GM12878 (cell line): ENCODE measurements at regions not wholly inside any gene's neighbourhood (a gene's known extent, or its start where the extent isn't known, plus 50 kb on each side); places are given as distances from the start of the nearest gene placed in this dataset.
A peak's percentile ranks its signal among the peaks of the same experiment; 100 is the strongest.

Experiments
- ATAC-seq: fragments of 200-7000 bp; cut with Tn5 transposase; 3 replicates; pipeline ENCODE4 v1.9.1; 2020; ENCODE audit warnings: mild to moderate bottlenecking, moderate library complexity
- BruUV-seq: library from RNA; stranded (reverse); fragments of 400-500 nt; replicated peaks from 2 replicates; lab custom pipeline; 2021; lab: Mats Ljungman, UMichigan
- CTCF ChIA-PET: fragments of 300-600 bp; sonication (Branson Sonifier 250); formaldehyde crosslinking; extraction: SDS; loops from one replicate; lab custom pipeline; 2021; ENCODE audit warnings: inconsistent platforms; lab: Yijun Ruan, JAX
- POLR2A ChIA-PET: fragments of 350-600 bp; formaldehyde crosslinking; extraction: SDS; loops from one replicate; lab custom pipeline; 2021; ENCODE audit warnings: inconsistent platforms; lab: Charles Lee
- RAD21 ChIA-PET: fragments of 300-600 bp; sonication (Branson Sonifier 250); formaldehyde crosslinking; loops from one replicate; lab custom pipeline; 2023; ENCODE audit warnings: antibody characterized with exemption; ENCODE audit not compliant: unreplicated experiment; lab: Charles Lee
- SMC1A ChIA-PET: fragments of 300-600 bp; sonication (Branson Sonifier 250); formaldehyde crosslinking; loops from one replicate; lab custom pipeline; 2023; ENCODE audit not compliant: unreplicated experiment, uncharacterized antibody; lab: Charles Lee
- DNase-seq: peaks from one replicate; pipeline ENCODE4 v3.0.0-alpha.2; 2011; ENCODE audit warnings: low read depth, low spot score
- FAIRE-seq: peaks from 3 replicates; lab custom pipeline; 2011; peaks lifted over from hg19 to GRCh38; lab: Jason Lieb, UNC
- H2AFZ ChIP-seq: 2 replicates; pipeline ENCODE4 v1.6.0; 2011; ENCODE audit warnings: low read depth, low read length, control low read depth; ENCODE audit not compliant: control insufficient read depth
- H3K27ac ChIP-seq: 2 replicates; pipeline ENCODE4 v1.5.1; 2011; ENCODE audit warnings: control low read depth; ENCODE audit not compliant: control insufficient read depth, insufficient read depth
- H3K27me3 ChIP-seq, 2 experiments: replicated peaks in 1 of 2; 2 replicates each; pipeline versions ENCODE4 v1.6.0 to v1.6.1; 2011; ENCODE audit warnings: low read length in 1 of 2; ENCODE audit not compliant: control insufficient read depth in 2 of 2, insufficient read depth in 2 of 2
- H3K36me3 ChIP-seq, 2 experiments: 2 replicates each; pipeline ENCODE4 v1.5.1; 2011; ENCODE audit warnings: low read length in 1 of 2; ENCODE audit not compliant: control insufficient read depth in 2 of 2, insufficient read depth in 2 of 2
- H3K4me1 ChIP-seq: 2 replicates; pipeline ENCODE4 v1.6.1; 2011; ENCODE audit warnings: mild to moderate bottlenecking, low read length, moderate library complexity, mixed read lengths; ENCODE audit not compliant: control insufficient read depth, insufficient read depth
- H3K4me2 ChIP-seq: 2 replicates; pipeline ENCODE4 v1.6.0; 2011; ENCODE audit warnings: control low read depth; ENCODE audit not compliant: control insufficient read depth, insufficient read depth
- H3K4me3 ChIP-seq: fragments of 200-600 bp; sonication (generic); 2 replicates; pipeline ENCODE4 v1.5.1; 2016
- H3K79me2 ChIP-seq: 2 replicates; pipeline ENCODE4 v1.6.0; 2011; ENCODE audit warnings: low read length; ENCODE audit not compliant: control insufficient read depth, insufficient read depth
- H3K9ac ChIP-seq: 2 replicates; pipeline ENCODE4 v1.8.0; 2011; ENCODE audit warnings: low read length, control low read depth, mixed read lengths; ENCODE audit not compliant: control insufficient read depth, insufficient read depth
- H3K9me3 ChIP-seq: replicated peaks from 3 replicates; pipeline ENCODE4 v1.5.1; 2011; ENCODE audit warnings: mild to moderate bottlenecking, low read length; ENCODE audit not compliant: control insufficient read depth, insufficient read depth
- H4K20me1 ChIP-seq: 2 replicates; pipeline ENCODE4 v1.6.0; 2011; ENCODE audit not compliant: control insufficient read depth, insufficient read depth
- CTCF ChIP-seq, 3 experiments: IDR thresholded peaks in 2 of 3; conservative IDR thresholded peaks in 1 of 3; 2 replicates each; pipeline ENCODE4 v1.5.1; 2011; ENCODE audit warnings: low read depth in 3 of 3, low read length in 3 of 3, mild to moderate bottlenecking in 3 of 3, control low read depth in 2 of 3, moderate library complexity in 2 of 3, inconsistent platforms in 1 of 3, mixed read lengths in 1 of 3; ENCODE audit not compliant: control insufficient read depth in 2 of 3, insufficient read depth in 1 of 3; ENCODE audit errors: extremely low read depth in 1 of 3
- HSF1 ChIP-seq: fragments of 150-350 bp; IDR thresholded peaks from 2 replicates; pipeline ENCODE4 v1.6.1; 2014; ENCODE audit warnings: mild to moderate bottlenecking, low read depth, low read length
- IRF4 ChIP-seq: IDR thresholded peaks from 2 replicates; pipeline ENCODE4 v1.6.1; 2011; ENCODE audit warnings: low read depth, low read length
- NFIC ChIP-seq: IDR thresholded peaks from 2 replicates; pipeline ENCODE4 v1.6.1; 2012; ENCODE audit warnings: low read depth, mild to moderate bottlenecking, inconsistent platforms, low read length, moderate library complexity
- NR2C1 ChIP-seq: fragments of 450-650 bp; IDR thresholded peaks from 2 replicates; pipeline ENCODE4 v1.6.1; 2017; ENCODE audit warnings: antibody characterized with exemption, mild to moderate bottlenecking, moderate library complexity
- RUNX3 ChIP-seq: IDR thresholded peaks from 2 replicates; pipeline ENCODE4 v1.6.1; 2012; ENCODE audit warnings: low read length, inconsistent platforms
- SMC3 ChIP-seq: IDR thresholded peaks from 2 replicates; pipeline ENCODE4 v1.6.1; 2011; ENCODE audit warnings: low read length, improper control_type of control experiment, borderline replicate concordance
- YBX1 ChIP-seq: fragments of 450-650 bp; IDR thresholded peaks from 2 replicates; pipeline ENCODE4 v1.6.1; 2016; ENCODE audit warnings: antibody characterized with exemption
- YY1 ChIP-seq: IDR thresholded peaks from 2 replicates; pipeline ENCODE4 v1.6.1; 2011; ENCODE audit warnings: low read depth, mild to moderate bottlenecking, low read length
- ZBTB4 ChIP-seq: fragments of 450-650 bp; formaldehyde crosslinking; IDR thresholded peaks from 2 replicates; pipeline ENCODE4 v1.4.0; 2022; ENCODE audit warnings: mild to moderate bottlenecking, moderate library complexity
- ZNF592 ChIP-seq: fragments of 450-650 bp; IDR thresholded peaks from 2 replicates; pipeline ENCODE4 v1.6.1; 2017; ENCODE audit warnings: mild to moderate bottlenecking, moderate library complexity
- WGBS: methylation state at CpG from one replicate; pipeline ENCODE4 v1.1.6; 2016; ENCODE audit warnings: low lambda C conversion rate; ENCODE audit not compliant: insufficient replicate concordance, insufficient coverage; ENCODE audit errors: missing lambda C conversion rate; 5-methylcytosine and 5-hydroxymethylcytosine counted together
- in situ Hi-C: fragments of 300-500 bp; cut with MboI; formaldehyde crosslinking; loops from 9 replicates; pipeline ENCODE4 v1.14.3; 2018; ENCODE audit warnings: mixed read lengths
- intact Hi-C: fragments of 100-400 bp; cut with micrococcal nuclease; formaldehyde crosslinking; loops from one replicate; pipeline ENCODE4 v1.14.2; 2022; ENCODE audit not compliant: unreplicated experiment

GRCh38 chr2:62410015-62410453 lies 96.0 kb downstream of the TMEM17 start:
- H3K4me1 ChIP-seq = peaks cover 59% of the 10 kb centered on the region
- intact Hi-C loops = loop anchor here (1.0 to 2.0 kb wide), 2 partner anchors 209 to 492 kb away; no protein-coding TSS in a partner anchor
- no peak overlapping the region for H3K4me2 ChIP-seq
- no peak for DNase-seq
- ChIA-PET RAD21 (interaction anchor here (0.7 to 9.2 kb wide), 22 partner anchors 49 to 432 kb away, joined by 3 to 141 read pairs (median 4); no protein-coding TSS in a partner anchor), CTCF (interaction anchor here (0.7 to 10.1 kb wide), 20 partner anchors 12 to 917 kb away, joined by 3 to 195 read pairs (median 6); no protein-coding TSS in a partner anchor), SMC1A (interaction anchor here (0.6 to 9.6 kb wide), 27 partner anchors 9 to 497 kb away, joined by 3 to 189 read pairs (median 6); no protein-coding TSS in a partner anchor), POLR2A (interaction anchor here (1.3 to 1.9 kb wide), 3 partner anchors 101 to 416 kb away, joined by 4 to 11 read pairs (median 4); no protein-coding TSS in a partner anchor)
- peak overlapping the region; percentile 42 for H3K27ac ChIP-seq
- in situ Hi-C loops = loop anchor here (5.0 to 10.0 kb wide), 3 partner anchors 205 to 493 kb away; no protein-coding TSS in a partner anchor
- peaks cover 12% of the 10 kb centered on the region for H3K79me2 ChIP-seq
- BruUV-seq = no TSS peak
- no peaks in the 10 kb centered on the region for H3K9me3 ChIP-seq
- peak overlapping the region; percentile 5; the same call in 1 of the 2 replicates for H2AFZ ChIP-seq
- ATAC-seq = peak; percentile 28
- no peaks in the 10 kb centered on the region for H3K36me3 ChIP-seq
- no peaks in the 10 kb centered on the region for H4K20me1 ChIP-seq
- no peak overlapping the region for H3K4me3 ChIP-seq
- peak overlapping the region; percentile 4; the same call in 1 of the 2 replicates for H3K9ac ChIP-seq
- FAIRE-seq = no peak
- WGBS = 89% methylated on average over 9 of the region's 9 CpGs
- H3K27me3 ChIP-seq = no peaks in the 10 kb centered on the region
- TF ChIP-seq ZBTB4 (CRISPR knock-in tag) = no peak
- TF ChIP-seq NFIC = no peak
- peak; percentile 77 for TF ChIP-seq SMC3
- no peak for TF ChIP-seq IRF4
- peak; percentile 46; the same call in 1 of the 2 replicates for TF ChIP-seq RUNX3
- TF ChIP-seq HSF1 = no peak
- TF ChIP-seq NR2C1 = no peak
- TF ChIP-seq ZNF592 = no peak
- TF ChIP-seq CTCF (IDR thresholded peaks at IDR 0.05 in 2 of 3, conservative IDR thresholded peaks at IDR 0.05 in 1 of 3; ENCODE audit: control insufficient read depth in 2 of 3, extremely low read depth in 1 of 3, insufficient read depth in 1 of 3, low read depth in 3 of 3, low read length in 3 of 3) = peak; percentile 46 to 70 (median 64); a peak in 5 of 6 replicates
- no peak for TF ChIP-seq YBX1
- TF ChIP-seq YY1 = 0 out of 2 replicates have a peak, but pooled peaks have one; percentile 42
